SJSA1 (cell line): ENCODE measurements at regions not wholly inside any gene's neighbourhood (a gene's known extent, or its start where the extent isn't known, plus 50 kb on each side); places are given as distances from the start of the nearest gene placed in this dataset.

Experiments used
- DNase-seq, 2 experiments: peaks; one replicate each; pipeline ENCODE4 v3.0.0-alpha.2; 2015 to 2020; ENCODE audit warnings: low spot score in 2 of 2, low read depth in 1 of 2
- H3K27ac ChIP-seq: fragments of 250-450 bp; sonication (Bioruptor Pico); 2 replicates; pipeline ENCODE4 v1.5.1; 2020; ENCODE audit warnings: mild to moderate bottlenecking, moderate library complexity
- H3K27me3 ChIP-seq: fragments of 250-450 bp; sonication (Bioruptor Pico); replicated peaks from 2 replicates; pipeline ENCODE4 v1.5.1; 2020; ENCODE audit warnings: mild to moderate bottlenecking, moderate library complexity
- H3K36me3 ChIP-seq: fragments of 250-450 bp; sonication (Bioruptor Pico); 2 replicates; pipeline ENCODE4 v1.5.1; 2020; ENCODE audit warnings: mild to moderate bottlenecking
- H3K4me1 ChIP-seq: fragments of 250-450 bp; sonication (Bioruptor Pico); replicated peaks from 2 replicates; pipeline ENCODE4 v1.6.1; 2021; ENCODE audit warnings: mild to moderate bottlenecking
- H3K4me3 ChIP-seq: fragments of 250-450 bp; sonication (Bioruptor Pico); 2 replicates; pipeline ENCODE4 v1.5.1; 2020; ENCODE audit warnings: mild to moderate bottlenecking
- H3K9me3 ChIP-seq: fragments of 250-450 bp; sonication (Bioruptor Pico); replicated peaks from 2 replicates; pipeline ENCODE4 v1.5.1; 2020; ENCODE audit warnings: mild to moderate bottlenecking

DNA sequence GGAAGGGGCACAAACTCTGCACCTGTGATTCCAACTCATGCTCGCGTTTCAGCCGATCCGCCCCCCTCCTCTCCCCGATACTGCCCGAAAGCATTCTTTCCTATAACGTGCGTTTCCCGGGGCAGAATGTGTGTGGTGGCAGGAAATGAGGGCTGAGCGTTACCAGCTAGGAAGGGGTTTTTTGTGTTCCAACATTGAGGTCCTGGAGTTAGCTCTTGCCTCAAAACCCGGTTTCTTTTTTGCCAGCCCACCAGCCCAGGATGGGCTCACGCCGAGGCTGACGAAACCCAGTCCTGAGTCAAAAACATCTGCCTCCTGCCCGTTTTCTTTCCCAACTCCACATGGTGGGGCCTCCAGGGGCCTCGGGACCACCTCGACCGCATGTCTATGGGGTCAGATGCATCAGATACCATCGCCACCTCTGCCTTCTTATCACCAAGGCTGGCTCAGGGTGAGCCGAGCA lies 113.7 kb upstream of the COPS8 start:
- Histone ChIP-seq H3K27ac (no peak overlapping the region), H3K4me3 (no peak overlapping the region), H3K36me3 (no peaks in the 10 kb centered on the region), H3K9me3 (no peaks in the 10 kb centered on the region), H3K27me3 (no peaks in the 10 kb centered on the region), H3K4me1 (peaks cover 10% of the 10 kb centered on the region)
- no peak for DNase-seq

DNA sequence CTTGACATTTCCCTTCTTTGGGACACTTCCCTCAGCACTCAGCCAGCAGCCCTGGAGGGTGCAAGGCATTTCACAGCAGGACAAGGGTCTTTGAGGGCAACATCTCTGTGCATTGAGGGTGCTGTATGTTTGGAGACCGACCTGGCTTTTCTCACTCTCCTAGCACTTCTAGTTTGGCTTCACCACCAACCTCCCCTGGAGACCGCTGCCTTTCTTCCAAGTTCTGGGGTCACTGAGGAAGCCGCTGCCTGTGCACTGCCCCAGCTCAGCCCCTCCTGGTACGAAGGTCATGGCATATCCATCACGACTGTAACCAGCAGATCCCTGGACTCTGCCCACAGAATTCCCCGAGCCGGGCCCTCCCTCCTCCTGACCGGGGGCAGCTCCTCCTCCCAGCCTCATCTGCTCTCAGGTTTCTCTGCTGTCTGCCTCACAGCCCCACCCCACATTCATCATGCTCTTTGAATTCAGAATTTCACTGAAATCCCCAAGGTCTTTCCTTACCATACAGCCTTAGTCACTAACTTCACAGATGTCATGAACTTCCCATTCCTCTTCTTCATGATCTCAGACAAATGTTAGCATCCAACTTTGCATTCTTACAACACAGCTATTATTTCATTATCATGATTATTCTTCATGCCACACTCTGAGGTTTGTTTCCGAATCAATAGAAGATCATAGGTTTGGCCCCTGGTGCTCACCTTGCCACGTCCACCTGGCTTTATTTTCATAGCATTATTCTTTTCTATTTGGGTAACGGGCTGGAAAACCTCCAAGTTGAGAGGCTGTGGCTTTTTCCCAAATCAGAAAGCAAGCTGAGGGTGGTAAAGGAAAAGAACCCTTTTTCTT lies 113.0 kb upstream of the COPS8 start:
- Histone ChIP-seq H3K27ac (no peak overlapping the region), H3K27me3 (no peaks in the 10 kb centered on the region), H3K9me3 (no peaks in the 10 kb centered on the region), H3K4me1 (peaks cover 10% of the 10 kb centered on the region), H3K4me3 (no peak overlapping the region), H3K36me3 (no peaks in the 10 kb centered on the region)
- DNase-seq: peak; percentile 31 to 64

DNA sequence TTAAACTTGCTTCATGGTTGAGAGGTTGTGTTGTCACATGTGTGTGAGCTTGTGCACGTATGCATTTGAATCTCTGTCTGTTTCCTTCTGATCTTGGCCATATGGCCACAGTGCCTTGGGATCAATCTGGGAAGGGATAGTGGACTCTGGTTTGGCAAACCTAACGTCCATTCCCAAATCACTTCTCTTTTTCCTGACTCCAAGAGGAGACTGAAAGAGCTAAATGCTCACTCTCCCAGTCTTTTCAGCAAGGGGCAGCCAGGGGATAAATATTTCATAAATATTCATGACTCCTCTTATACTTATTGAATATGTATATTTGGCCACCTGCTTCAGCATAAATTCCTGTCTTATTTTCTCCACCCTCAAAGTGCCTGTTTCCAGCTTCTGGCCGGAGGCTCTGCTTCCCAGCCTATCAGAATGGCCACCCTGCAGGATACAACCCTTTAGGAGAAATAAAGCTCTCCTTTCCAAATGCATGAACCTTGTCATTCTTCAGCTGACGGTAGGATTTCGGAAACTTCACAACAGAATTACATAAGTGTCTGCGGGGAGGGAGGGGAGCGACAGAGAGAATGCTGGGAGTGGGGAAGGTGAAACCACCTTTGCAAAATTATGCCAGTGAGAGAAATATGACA lies 112.2 kb upstream of the COPS8 start:
- no peak for DNase-seq
- Histone ChIP-seq H3K27me3 (no peaks in the 10 kb centered on the region), H3K4me1 (peaks cover 10% of the 10 kb centered on the region), H3K4me3 (no peak overlapping the region), H3K36me3 (no peaks in the 10 kb centered on the region), H3K9me3 (no peaks in the 10 kb centered on the region), H3K27ac (no peak overlapping the region)

DNA sequence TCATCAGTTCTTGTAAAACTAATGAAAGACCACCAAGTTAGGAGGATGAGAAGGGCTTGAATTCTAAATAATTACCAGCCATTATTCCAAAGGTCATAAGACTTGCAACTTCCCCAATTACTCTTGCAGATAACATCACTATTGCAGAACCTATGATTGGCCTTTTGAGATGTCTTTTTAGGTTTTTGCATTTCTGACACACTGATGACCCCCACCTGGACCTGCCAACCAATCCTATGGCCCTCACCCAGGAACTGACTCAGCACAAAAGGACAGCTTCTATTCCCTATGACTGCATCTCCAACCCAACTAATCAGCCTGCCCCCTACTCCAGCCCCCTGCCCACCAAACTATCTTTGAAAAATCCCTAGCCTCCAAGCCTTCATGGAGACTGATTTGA lies 111.5 kb upstream of the COPS8 start:
- no peaks in the 10 kb centered on the region for H3K27me3 ChIP-seq
- no peak for DNase-seq
- no peak overlapping the region for H3K27ac ChIP-seq
- no peaks in the 10 kb centered on the region for H3K36me3 ChIP-seq
- peaks cover 10% of the 10 kb centered on the region for H3K4me1 ChIP-seq
- no peak overlapping the region for H3K4me3 ChIP-seq
- H3K9me3 ChIP-seq: no peaks in the 10 kb centered on the region

DNA sequence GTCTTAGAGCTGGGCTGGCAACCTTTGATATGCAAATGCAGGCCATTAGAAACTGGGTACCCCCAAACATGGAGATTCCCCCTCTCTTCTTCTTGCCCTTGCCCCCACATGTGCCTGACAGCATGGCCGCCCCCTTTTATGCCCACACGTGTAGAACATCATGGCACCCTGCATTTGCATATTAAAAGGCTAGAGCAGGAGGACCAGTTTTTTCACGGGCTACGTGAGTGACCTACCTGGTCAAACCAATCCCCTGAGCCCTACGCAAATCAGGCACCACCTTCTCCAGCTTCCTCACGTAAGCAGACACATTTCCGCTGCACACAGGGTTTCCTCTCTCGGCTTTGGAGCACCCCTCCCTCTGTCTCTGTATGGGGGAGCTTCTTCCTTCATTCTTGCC lies 110.9 kb upstream of the COPS8 start:
- H3K36me3 ChIP-seq: no peaks in the 10 kb centered on the region
- DNase-seq: no peak

DNA sequence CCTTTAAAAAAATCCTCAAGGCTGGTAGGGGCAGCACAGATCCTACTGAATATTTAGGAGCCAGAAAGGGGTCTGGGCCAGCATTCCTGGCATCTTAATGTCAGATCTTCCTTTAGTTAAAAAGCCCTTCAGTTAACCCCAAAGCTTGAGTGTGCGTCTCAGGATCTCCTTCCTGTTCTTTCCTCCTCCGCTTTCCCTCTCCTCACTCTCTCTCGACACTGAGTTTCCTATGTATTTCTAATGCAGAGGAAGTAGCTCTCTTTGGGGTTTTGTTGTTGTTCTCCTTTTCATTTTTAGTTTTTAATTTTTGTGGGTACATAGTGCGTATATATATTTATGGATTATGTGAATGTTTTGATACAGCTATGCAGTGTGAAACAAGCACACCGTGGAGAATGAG lies 109.9 kb upstream of the COPS8 start:
- no peaks in the 10 kb centered on the region for H3K27me3 ChIP-seq
- no peak overlapping the region for H3K27ac ChIP-seq
- no peak for DNase-seq
- H3K36me3 ChIP-seq: no peaks in the 10 kb centered on the region
- peaks cover 10% of the 10 kb centered on the region for H3K4me1 ChIP-seq
- H3K9me3 ChIP-seq: no peaks in the 10 kb centered on the region
- H3K4me3 ChIP-seq: no peak overlapping the region

More for the DNA sequence above, 110.9 kb upstream of the COPS8 start:
- Histone ChIP-seq H3K27ac (no peak overlapping the region), H3K9me3 (no peaks in the 10 kb centered on the region), H3K4me3 (no peak overlapping the region), H3K4me1 (peaks cover 10% of the 10 kb centered on the region), H3K27me3 (no peaks in the 10 kb centered on the region)

DNA sequence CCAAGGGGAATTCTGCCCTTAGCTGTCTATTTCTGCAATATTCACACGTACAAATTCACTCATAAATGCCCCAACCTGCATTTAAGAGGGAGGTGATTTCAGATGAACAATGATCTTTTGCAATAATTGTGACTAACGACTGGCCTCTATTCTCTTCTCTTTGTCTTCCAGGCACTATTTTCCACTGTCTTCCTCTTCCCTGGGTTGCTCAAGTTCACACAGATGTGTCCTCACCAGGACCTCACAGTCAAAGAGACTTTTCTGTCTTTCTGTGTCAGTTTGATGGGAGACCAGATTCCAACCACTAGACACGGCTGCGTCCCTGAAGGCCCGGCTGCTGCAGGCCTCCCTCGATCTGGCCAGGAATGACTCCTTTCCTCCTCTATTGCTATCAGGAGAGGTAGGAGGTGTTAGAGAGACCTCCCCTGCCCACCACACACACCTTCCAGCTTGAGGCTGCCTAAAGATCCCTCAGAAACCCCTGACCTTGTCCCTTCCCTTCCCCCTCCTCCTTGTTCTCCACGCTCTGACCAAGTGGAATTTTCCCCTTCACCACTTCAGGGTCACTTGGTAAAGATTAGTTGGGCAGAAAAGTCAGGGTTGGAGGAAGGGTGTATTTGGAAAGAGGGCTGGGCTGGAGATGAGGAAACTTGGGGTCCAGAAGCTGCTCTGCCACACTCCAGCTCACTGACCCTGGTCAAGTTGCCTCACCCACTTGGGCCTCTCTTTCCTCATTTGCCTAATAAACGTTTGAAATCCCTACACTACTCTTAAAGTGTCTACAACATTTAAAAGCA lies 109.2 kb upstream of the COPS8 start:
- H3K4me1 ChIP-seq: peaks cover 10% of the 10 kb centered on the region
- no peaks in the 10 kb centered on the region for H3K9me3 ChIP-seq
- no peak overlapping the region for H3K27ac ChIP-seq
- no peak overlapping the region for H3K4me3 ChIP-seq
- DNase-seq: no peak
- no peaks in the 10 kb centered on the region for H3K27me3 ChIP-seq
- no peaks in the 10 kb centered on the region for H3K36me3 ChIP-seq

DNA sequence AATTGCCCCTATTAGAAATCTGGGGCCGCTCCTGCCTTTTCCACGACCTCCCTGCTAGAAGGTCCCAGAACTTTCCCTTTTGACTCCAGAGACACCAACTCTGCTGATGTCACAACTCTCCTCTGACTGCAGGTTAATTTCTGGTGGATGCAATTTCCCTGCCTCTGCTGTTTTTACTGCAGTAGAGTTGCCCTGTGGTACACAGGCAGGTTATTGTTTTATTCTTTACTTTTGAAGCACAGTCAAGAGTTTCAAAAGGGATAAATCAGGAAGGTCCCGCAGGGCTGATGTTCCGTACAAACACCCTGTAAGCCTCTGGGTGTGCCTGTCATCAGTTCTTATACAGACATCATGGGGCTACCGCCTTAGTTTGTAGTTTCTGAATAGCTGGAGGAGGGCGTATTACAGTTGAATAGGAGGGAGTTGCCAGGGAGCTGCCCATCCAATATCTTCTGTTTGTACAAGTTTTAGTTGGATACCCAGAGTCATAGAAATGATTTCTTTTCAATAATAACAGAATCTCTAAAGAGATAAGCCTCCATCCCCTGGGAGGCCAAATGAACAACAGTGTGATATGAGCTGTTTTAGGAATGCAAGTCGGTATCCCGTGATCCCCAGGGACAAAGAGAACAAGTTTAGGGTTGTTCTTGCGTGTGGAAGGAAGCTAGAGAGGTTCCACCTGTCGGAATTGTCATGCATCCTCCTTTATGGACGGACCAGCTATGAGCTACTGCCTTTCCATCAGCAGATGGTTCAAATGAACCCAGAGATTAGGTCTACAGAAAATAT lies 108.4 kb upstream of the COPS8 start:
- Histone ChIP-seq H3K27me3 (no peaks in the 10 kb centered on the region), H3K4me3 (no peak overlapping the region), H3K27ac (no peak overlapping the region), H3K4me1 (peaks cover 9% of the 10 kb centered on the region), H3K36me3 (no peaks in the 10 kb centered on the region), H3K9me3 (no peaks in the 10 kb centered on the region)
- DNase-seq: no peak

DNA sequence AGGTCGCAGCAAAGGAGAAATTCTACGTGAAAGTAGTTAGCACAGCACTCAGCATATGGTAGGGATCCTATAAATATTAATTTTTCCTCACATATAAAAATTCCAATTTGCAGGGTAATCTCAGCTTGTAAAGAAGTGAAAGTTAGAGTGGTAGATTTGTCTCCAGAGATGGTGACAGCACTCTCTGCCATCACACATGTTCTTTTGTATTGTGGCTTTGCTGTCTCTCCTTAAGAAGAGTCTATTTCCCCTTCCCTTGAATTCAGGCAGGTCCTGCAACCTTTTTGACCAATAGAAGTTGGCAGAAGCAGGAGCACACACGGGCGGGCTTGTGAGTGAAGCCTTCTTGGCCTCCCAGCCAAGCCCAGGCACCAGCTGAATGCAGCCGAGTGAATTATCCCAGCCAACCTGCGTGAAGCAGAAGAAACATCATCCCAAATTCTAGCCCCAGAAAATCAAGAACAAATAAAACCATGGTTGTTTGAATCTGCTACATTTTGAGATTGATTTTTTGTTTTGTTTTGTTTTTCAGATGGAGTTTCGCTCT lies 107.8 kb upstream of the COPS8 start:
- H3K9me3 ChIP-seq: 0 out of 2 replicates have a peak, but pooled peaks cover 4% of the 10 kb centered on the region
- DNase-seq: no peak
- H3K4me1 ChIP-seq: peaks cover 2% of the 10 kb centered on the region
- no peaks in the 10 kb centered on the region for H3K27me3 ChIP-seq
- H3K4me3 ChIP-seq: no peak overlapping the region
- no peak overlapping the region for H3K27ac ChIP-seq
- no peaks in the 10 kb centered on the region for H3K36me3 ChIP-seq

DNA sequence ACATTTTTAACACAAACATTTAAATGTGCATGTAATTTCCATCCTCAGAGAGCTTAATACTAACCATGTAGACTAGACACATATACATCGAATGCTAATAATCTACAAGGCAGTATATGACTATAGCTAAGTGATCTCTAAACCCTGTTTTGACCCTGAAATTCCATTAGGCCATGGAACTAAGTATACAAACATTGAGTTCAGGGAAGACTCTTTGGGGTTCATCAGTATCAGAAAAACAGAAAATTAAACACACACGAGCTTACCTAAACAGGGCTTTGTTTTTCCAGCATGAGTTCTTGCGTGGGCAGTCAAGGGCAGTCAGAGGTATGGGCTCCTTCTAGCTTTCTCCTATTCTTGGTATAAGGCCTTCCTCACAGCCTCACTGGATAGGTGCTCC lies 106.0 kb upstream of the COPS8 start:
- DNase-seq: no peak
- 0 out of 2 replicates have a peak, but pooled peaks cover 7% of the 10 kb centered on the region for H3K9me3 ChIP-seq
- no peaks in the 10 kb centered on the region for H3K4me1 ChIP-seq
- H3K27ac ChIP-seq: no peak overlapping the region
- no peaks in the 10 kb centered on the region for H3K27me3 ChIP-seq
- H3K36me3 ChIP-seq: no peaks in the 10 kb centered on the region
- H3K4me3 ChIP-seq: no peak overlapping the region

DNA sequence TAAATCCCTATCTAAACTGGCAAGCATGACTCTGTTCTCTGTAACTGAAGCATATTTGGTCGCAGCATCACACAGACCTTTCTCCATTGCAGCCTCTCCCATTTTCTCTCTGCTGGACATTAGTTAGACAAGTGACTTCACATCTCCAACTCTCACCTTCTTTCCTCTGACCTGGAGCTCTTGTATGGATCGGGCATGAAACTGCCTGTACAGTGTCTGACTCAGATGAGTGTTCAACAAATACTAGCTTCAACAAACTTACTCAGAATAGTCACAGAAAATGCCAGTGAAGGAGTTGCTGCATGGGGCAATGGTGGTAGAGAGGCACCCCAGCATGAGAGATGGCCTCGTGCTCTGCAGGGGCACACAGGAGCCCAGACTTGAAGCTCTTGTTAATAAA lies 104.7 kb upstream of the COPS8 start:
- Histone ChIP-seq H3K4me3 (no peak overlapping the region), H3K4me1 (no peaks in the 10 kb centered on the region), H3K36me3 (no peaks in the 10 kb centered on the region), H3K27me3 (0 out of 2 replicates have a peak, but pooled peaks cover 3% of the 10 kb centered on the region), H3K9me3 (0 out of 2 replicates have a peak, but pooled peaks cover 10% of the 10 kb centered on the region), H3K27ac (no peak overlapping the region)
- DNase-seq: no peak

DNA sequence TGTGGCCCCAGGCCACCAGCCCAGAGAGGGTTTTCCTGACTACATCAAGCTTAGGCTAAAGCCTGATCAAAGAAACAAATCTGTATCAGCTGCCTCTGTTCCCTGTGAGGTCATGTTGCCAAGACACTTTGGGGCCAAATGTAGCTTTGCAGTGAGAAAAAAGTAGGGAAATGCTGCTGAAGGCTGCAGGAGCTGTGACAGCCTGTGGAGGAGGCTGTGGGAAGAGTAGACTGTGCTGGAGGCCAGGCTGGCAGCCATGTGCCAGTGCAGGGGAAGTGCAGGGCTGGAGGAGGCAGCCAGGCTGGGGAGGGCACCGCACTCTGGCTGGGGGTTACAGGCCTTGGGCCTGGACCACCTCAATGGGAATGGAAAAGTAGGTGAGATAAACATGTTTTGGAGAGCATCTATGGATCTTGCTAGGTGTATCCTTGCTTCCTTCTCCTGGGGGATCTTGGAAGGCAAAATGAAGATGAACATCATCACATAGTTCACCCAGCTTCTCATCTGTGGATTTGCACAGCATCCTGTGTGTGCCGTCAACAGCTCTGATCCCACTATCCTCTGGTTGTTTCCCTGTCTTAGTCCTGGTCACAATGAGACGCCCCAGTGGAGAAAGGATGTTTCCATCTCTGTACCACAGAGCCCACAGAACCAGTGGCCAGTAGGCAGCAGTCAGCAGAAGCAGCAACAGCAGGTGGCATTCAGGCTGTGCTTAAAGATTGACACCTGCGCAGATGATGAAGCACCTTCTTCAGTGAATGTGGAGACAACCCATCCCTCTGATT lies 103.8 kb upstream of the COPS8 start:
- DNase-seq: peak in 1 of 2 experiments; percentile 16
- Histone ChIP-seq H3K9me3 (0 out of 2 replicates have a peak, but pooled peaks cover 10% of the 10 kb centered on the region), H3K4me1 (no peaks in the 10 kb centered on the region), H3K27ac (no peak overlapping the region), H3K36me3 (no peaks in the 10 kb centered on the region), H3K4me3 (no peak overlapping the region), H3K27me3 (0 out of 2 replicates have a peak, but pooled peaks cover 3% of the 10 kb centered on the region)
